ENCODE measurements at regions not wholly inside any gene's neighbourhood (a gene's known extent, or its start where the extent isn't known, plus 50 kb on each side); places are given as distances from the start of the nearest gene placed in this dataset.
"Not testable (repeated sequence)": the region's sequence is repeated elsewhere in the genome, so short reads cannot be mapped to it uniquely, and the experiment has no call there.

DNA sequence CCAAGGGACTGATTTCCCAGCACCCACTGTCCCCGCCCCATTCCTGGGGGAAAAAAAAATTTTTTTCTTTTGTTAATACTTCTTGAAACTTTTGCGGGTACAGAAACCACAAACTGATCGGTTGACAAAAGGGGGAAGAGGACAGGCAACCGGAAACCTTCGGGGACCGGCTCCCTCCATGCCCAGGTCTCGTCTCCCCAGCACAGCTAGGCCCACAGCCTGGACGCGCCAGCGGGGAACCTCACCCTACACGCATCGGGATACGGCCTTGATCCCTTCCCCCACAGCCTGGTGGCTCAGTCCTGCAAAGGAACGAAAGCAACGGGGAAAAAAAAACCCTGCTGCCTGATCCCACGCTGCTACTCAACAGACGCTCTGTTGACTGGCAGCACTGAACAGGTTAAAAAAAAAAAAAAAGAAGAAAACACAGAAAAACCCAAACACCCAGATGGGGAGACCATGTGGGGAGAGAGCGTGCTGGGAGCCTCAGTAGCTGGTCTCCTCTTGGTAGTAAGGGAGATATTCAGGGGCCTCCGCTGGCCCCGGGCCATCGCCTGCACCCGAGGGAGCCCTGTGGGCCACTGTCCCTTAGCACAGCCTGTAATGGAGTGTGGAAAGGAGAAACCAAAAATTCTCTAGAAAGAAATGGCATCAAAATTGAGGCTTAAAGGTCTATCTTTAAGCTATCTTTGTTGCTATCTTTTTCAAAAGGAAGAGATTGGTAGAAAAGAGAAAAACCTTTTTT, 185.7 kb downstream of the POTEC start:
- DNase-seq (ENCODE audit: low read depth); H3K4me3 ChIP-seq (replicated peaks; ENCODE audit: low read depth, low read length): not testable (repeated sequence)

DNA sequence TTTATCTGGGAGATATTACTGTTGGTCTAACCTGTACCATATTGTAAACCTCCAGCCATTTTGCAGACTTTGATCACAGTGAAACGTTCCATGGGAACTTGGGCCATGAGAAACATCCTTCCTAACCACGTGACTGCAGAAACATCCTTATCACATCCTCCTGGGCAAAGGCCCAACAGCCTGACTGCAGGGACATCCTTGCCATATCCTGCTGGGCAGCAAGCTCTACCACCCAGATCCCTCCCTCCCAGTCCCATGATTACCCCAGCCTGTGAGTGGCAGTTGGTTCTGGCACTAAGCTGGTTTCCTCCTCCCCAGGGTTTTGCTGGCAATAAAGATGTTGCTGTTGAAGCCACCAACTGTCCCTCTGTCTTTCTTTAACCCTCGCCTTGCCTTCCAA, 201.2 kb downstream of the POTEC start:
- DNase-seq (ENCODE audit: low read depth); H3K4me3 ChIP-seq (replicated peaks; ENCODE audit: low read depth, low read length): not testable (repeated sequence)

DNA sequence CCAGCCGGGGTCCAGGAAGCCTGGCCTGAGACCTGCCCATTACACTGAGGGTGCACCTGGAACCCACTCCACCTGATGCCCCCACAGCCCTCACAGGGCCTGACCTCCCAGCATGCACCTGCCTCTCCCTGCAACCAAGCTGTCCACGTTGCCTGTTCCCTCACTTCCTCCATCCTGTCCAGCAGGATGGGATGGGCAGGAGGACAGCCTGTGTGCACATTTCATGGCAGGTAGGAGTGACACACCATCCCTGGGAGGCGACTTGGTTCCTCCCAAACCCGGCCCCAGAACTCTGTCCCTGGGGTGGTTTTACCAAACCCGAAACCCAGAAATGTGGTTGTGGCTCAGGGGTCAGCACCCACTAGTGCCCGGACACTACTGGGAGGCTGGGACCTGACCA, 203.8 kb upstream of the ZNF519 start:
- not testable (repeated sequence) for DNase-seq (ENCODE audit: low read depth); H3K4me3 ChIP-seq (replicated peaks; ENCODE audit: low read depth, low read length)

DNA sequence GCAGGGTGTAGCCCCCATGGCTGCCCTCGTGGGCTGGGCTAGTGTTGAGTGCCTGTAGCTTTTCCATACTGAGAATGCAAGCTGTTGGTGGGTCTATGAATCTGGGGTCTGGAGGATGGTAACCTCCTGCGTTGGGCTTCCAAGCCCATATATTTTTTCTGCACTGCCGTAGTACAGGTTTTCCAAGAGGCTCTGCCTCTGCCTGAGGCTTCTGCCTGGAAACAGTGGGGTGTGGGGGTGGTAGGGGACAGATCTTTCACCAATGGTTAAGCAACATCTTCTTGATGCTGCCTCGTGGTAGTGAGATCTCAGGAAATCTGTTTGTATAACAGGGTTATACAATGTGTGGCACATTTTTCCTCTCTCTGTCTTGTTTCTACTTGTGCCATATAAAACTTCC, 189.0 kb upstream of the ZNF519 start:
- H3K4me3 ChIP-seq (replicated peaks; ENCODE audit: low read depth, low read length); DNase-seq (ENCODE audit: low read depth): not testable (repeated sequence)

DNA sequence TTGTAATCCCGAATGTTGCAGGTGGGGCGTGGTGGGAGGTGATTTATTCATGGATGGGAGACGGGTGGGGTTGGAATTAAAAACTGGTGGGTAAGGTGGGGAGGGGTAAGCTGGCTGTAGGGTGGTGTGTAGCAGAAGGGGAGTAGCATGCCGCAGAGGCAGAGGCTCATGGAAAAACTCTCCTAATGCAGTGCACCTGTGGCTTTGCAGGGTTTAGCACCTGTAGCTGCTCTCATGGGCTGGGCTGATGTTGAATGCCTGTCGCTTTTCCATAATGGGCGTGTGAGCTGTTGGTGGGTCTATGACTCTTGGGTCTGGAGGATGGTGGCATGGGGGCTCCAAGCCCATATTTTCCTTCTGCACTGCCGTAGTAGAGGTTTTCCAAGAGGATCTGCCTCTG, 169.0 kb upstream of the ZNF519 start:
- DNase-seq (ENCODE audit: low read depth); H3K4me3 ChIP-seq (replicated peaks; ENCODE audit: low read depth, low read length): not testable (repeated sequence)

DNA sequence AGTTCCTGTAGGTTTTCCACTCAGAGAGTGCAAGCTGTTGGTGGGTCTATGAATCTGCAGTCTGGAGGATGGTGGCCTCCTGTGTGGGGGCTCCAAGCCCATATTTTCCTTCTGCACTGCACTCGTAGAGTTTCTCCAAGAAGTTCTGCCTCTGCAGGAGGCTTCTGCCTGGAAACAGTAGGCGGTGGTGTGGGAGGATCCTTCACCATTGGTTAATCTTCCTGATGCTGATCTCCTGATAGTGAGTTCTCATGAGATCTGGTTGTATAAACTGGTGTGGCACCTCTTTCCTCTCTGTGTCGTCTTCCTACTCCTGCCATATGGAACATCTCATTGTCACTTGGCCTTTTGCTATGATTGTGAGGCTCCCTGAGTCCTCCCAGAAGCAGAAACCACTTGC, 162.8 kb upstream of the ZNF519 start:
- H3K4me3 ChIP-seq (replicated peaks; ENCODE audit: low read depth, low read length); DNase-seq (ENCODE audit: low read depth): not testable (repeated sequence)

DNA sequence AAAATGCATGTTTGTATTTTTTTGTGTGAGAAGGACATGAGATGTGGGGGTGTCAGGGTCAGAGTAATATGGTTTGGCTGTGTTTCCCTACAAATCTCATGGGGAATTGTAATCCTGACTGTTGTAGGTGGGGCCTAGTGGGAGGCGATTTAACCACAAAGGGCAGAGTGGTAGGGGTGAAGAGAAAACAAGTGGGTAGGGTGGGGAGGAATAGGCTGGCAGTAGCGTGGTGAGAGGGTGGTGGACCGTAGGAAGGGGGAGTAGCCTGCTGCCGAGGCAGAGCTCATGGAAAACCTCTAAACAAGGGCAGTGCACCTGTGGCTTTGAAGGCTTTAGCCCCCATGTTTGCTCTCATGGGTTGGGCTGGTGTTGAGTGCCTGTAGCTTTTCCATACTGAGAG, 152.8 kb upstream of the ZNF519 start:
- TF ChIP-seq, protein P1, sequence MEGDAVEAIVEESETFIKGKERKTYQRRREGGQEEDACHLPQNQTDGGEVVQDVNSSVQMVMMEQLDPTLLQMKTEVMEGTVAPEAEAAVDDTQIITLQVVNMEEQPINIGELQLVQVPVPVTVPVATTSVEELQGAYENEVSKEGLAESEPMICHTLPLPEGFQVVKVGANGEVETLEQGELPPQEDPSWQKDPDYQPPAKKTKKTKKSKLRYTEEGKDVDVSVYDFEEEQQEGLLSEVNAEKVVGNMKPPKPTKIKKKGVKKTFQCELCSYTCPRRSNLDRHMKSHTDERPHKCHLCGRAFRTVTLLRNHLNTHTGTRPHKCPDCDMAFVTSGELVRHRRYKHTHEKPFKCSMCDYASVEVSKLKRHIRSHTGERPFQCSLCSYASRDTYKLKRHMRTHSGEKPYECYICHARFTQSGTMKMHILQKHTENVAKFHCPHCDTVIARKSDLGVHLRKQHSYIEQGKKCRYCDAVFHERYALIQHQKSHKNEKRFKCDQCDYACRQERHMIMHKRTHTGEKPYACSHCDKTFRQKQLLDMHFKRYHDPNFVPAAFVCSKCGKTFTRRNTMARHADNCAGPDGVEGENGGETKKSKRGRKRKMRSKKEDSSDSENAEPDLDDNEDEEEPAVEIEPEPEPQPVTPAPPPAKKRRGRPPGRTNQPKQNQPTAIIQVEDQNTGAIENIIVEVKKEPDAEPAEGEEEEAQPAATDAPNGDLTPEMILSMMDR (IDR thresholded peaks at IDR 0.05; ENCODE audit: low read length, missing control alignments) = no peak
- no peak overlapping the region for H3K4me3 ChIP-seq (replicated peaks; ENCODE audit: low read depth, low read length)
- DNase-seq (ENCODE audit: low read depth) = no peak

DNA sequence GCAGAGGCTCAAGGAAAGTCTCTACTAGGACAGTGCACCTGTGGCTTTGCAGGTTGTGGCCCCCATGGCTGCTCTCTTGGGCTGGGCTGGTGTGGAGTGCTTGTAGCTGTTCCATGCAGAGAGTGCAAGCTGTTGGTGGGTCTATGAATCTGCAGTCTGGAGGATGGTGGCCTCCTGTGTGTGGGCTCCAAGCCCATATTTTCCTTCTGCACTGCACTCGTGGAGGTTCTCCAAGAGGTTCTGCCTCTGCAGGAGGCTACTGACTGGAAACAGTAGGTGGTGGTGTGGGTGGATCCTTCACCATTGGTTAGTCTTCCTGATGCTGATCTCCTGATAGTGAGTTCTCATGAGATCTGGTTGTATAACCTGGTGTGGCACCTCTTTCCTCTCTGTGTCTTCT, 143.2 kb upstream of the ZNF519 start:
- DNase-seq (ENCODE audit: low read depth); H3K4me3 ChIP-seq (replicated peaks; ENCODE audit: low read depth, low read length): not testable (repeated sequence)

DNA sequence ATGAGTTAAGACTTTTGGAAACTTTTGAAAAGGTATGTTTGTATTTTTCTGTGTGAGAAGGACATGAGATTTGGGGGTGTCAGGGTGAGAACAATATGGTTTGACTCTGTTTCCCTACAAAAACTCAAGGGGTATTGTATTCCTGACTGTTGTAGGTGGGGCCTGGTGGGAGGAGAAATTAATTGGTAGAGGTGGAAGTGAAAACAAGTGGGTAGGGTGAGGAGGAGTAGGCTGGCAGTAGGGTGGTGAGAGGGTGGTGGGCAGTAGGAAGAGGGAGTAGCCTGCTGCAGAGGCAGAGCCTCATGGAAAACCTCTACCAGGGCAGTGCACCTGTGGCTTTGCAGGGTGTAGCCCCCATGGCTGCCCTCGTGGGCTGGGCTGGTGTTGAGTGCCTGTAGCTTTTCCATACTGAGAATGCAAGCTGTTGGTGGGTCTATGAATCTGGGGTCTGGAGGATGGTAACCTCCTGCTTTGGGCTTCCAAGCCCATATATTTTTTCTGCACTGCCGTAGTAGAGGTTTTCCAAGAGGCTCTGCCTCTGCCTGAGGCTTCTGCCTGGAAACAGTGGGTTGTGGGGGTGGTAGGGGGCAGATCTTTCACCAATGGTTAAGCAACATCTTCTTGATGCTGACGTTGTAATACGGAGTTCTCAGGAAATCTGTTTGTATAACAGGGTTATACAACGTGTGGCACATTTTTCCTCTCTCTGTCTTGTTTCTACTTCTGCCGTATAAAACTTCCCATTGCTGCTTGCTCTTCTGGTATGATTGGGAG, 133.6 kb upstream of the ZNF519 start:
- DNase-seq (ENCODE audit: low read depth) = not testable (repeated sequence)

DNA sequence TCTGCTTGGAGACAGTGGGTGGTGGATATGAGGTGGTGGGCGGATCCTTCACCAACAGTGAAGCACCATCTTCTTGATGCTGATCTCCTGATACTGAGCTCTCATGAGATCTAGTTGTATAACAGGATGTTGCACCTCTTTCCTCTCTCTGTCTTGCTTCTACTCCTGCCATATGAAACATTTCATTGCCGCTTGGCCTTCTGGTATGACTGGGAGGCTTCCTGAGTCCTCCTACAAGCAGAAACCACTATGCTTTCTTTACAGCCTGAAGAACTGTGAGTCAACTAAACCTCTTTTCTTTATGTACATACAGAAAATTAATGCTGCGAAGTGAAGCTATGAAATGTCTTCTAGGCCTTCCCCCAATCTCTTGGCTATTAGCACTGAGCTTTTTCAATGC, 130.6 kb upstream of the ZNF519 start:
- not testable (repeated sequence) for H3K4me3 ChIP-seq (replicated peaks; ENCODE audit: low read depth, low read length); DNase-seq (ENCODE audit: low read depth)

More for the DNA sequence above, 133.6 kb upstream of the ZNF519 start:
- H3K4me3 ChIP-seq (replicated peaks; ENCODE audit: low read depth, low read length) = not testable (repeated sequence)

DNA sequence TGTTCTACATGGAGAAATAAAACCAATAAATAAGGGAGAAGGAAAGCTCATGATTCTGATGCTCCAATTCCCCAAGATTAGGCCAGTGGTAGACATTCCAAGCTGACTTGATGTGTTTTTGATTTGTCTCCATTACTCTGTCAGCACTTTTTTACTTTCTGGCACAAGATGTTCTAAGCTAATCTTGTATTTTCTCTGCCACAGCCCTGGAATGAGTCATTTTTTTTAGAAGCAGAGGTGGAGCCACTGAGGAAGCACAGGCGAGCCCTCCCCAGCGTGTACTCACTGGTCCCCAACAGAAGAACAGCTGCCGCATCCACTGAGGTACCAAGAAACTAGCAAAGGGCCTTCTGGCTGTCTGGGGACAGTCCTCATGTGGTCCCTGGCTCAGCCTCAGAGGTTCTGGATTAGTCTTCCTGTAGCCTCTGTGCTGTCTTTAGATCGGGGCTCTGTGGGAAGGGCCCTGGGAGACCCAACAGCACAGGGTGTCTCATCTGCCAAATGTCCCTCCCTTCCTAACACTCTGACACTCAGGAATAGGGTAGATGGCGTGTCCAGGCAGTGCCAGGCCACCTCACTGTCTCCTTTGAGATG, 117.9 kb upstream of the ZNF519 start:
- DNase-seq (ENCODE audit: low read depth); H3K4me3 ChIP-seq (replicated peaks; ENCODE audit: low read depth, low read length): not testable (repeated sequence)

DNA sequence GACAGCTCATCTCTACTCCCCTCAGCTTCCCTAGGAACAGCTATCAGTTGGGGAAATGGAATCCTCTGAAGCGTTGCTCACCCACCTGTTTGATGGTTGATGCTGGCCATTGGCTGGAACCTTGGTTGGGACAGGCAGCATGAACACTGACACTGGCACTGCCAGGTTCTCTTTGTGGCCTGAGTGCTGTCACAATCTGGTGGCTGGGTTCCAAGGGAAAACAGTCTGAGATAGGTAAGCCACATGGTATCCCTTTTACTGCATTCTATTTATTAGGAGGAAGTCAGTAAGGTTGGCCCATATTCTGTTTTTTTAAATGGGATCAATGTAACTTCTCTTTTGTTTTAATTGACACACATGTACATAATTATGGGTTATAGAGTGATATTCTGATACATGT, 107.0 kb upstream of the ZNF519 start:
- not testable (repeated sequence) for DNase-seq (ENCODE audit: low read depth); H3K4me3 ChIP-seq (replicated peaks; ENCODE audit: low read depth, low read length)

DNA sequence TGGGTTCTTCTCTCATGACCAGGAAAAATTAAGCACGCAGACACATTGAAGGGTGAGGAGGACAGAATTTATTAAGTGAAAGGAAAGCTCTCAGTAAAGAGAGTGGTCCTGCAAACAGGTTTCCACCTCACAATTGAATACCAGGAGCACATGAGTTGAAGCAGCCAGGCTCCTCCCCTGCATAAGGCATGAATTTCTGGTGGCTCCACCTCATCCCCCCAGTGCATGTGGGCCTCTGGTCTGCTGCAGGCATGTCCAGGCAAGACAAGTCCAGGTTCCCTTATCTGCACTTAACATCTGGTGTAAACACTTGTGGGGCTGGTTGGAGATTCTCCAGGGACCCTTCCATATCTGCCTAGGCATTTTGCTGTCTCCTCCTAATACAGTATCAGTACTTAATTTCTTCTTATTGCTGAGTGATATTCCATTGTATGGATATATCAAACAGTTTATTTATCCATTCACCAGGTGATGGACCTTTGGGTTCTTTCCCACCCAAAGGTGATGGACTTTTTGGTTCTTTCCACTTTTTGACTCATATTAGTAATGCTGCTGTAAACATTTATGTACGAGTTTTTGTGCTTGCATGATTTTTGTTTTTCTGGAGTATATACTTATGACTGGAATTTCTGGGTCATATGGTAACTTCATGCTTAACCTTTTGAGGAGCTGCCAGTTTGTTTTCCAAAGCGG, 104.3 kb upstream of the ZNF519 start:
- H3K4me3 ChIP-seq (replicated peaks; ENCODE audit: low read depth, low read length); DNase-seq (ENCODE audit: low read depth): not testable (repeated sequence)

DNA sequence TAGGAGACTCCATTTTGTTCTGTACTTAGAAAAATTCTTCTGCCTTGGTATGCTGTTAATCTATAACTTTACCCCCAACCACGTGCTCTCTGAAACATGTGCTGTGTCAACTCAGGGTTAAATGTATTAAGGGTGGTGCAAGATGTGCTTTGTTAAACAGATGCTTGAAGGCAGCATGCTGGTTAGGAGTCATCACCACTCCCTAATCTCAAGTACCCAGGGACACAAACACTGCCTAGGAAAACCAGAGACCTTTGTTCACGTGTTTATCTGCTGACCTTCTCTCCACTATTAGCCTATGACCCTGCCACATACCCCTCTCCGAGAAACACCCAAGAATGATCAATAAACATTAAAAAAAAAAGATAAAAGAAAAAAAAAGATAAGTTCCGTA, 93.0 kb upstream of the ZNF519 start:
- not testable (repeated sequence) for DNase-seq (ENCODE audit: low read depth); H3K4me3 ChIP-seq (replicated peaks; ENCODE audit: low read depth, low read length)

DNA sequence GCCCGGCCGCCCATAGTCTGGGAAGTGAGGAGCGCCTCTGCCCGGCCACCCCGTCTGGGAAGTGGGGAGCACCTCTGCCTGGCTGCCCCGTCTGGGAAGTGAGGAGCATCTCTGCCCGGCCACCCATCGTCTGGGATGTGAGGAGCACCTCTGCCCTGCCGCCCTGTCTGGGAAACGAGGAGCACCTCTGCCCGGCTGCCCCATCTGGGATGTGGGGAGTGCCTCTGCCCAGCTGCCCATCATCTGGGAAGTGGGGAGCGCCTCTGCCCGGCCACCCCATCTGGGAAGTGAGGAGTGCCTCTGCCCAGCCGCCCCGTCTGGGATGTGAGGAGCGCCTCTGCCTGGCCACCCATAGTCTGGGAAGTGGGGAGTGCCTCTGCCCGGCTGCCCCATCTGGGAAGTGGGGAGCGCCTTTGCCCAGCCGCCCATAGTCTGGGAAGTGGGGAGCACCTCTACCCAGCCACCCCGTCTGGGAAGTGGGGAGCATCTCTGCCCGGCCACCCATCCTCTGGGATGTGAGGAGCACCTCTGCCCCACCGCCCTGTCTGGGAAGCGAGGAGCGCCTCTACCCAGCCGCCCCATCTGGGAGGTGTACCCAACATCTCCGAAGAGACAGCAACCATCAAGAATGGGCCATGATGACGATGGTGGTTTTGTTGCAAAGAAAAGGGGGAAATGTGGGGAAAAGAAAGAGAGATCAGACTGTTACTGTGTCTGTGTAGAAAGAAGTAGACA, 92.5 kb upstream of the ZNF519 start:
- not testable (repeated sequence) for DNase-seq (ENCODE audit: low read depth); H3K4me3 ChIP-seq (replicated peaks; ENCODE audit: low read depth, low read length)

DNA sequence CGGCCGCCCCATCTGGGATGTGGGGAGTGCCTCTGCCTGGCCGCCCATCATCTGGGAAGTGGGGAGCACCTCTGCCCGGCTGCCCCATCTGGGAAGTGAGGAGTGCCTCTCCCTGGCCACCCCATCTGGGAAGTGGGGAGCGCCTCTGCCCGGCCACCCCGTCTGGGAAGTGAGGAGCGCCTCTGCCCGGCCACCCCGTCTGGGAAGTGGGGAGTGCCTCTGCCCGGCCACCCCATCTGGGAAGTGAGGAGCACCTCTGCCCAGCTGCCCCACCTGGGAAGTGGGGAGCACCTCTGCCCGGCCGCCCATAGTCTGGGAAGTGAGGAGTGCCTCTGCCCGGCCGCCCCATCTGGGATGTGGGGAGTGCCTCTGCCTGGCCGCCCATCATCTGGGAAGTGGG, 91.7 kb upstream of the ZNF519 start:
- H3K4me3 ChIP-seq (replicated peaks; ENCODE audit: low read depth, low read length); DNase-seq (ENCODE audit: low read depth): not testable (repeated sequence)

DNA sequence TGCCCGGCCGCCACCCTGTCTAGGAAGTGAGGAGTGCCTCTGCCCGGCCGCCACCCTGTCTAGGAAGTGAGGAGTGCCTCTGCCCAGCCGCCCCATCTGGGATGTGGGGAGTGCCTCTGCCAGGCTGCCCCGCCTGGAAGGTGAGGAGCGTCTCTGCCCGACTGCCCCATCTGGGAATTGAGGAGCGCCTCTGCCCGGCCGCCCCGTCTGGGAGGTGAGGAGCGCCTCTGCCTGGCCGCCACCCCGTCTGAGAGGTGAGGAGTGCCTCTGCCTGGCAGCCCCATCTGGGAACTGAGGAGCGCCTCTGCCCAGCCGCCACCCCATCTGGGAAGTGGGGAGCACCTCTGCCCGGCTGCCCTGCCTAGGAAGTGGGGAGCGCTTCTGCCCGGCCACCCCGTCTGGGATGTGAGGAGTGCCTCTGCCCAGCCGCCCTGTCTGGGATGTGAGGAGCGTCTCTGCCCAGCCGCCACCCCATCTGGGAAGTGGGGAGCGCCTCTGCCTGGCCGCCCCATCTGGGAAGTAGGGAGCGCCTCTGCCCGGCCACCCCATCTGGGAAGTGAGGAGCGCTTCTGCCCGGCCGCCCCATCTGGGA, 91.1 kb upstream of the ZNF519 start:
- DNase-seq (ENCODE audit: low read depth) = not testable (repeated sequence)

More for the DNA sequence above, 91.1 kb upstream of the ZNF519 start:
- H3K4me3 ChIP-seq (replicated peaks; ENCODE audit: low read depth, low read length) = not testable (repeated sequence)
